A549 (cell line): ENCODE measurements at regions not wholly inside any gene's neighbourhood (a gene's known extent, or its start where the extent isn't known, plus 50 kb on each side); places are given as distances from the start of the nearest gene placed in this dataset.

Experiments
- CTCF ChIP-seq: fragments of >200 bp; sonication (Bioruptor Twin); formaldehyde crosslinking; IDR thresholded peaks from 3 replicates; pipeline ENCODE4 v1.5.1; 2016
- REST ChIP-seq: fragments of 200-600 bp; sonication (generic); IDR thresholded peaks from 2 replicates; pipeline ENCODE4 v1.6.1; 2016; ENCODE audit warnings: antibody characterized with exemption, mild to moderate bottlenecking, moderate library complexity

- TF ChIP-seq CTCF (no peak), REST (no peak)
These were observed 177.1 kb downstream of the BCL11B start for GRCh38 chr14:99094901-99095300.
